OCI-LY3 (cell line): ENCODE measurements at regions not wholly inside any gene's neighbourhood (a gene's known extent, or its start where the extent isn't known, plus 50 kb on each side); places are given as distances from the start of the nearest gene placed in this dataset.

Experiments
- CTCF ChIP-seq: fragments of 200-600, 300-600 bp; sonication (generic); IDR thresholded peaks from 2 replicates; pipeline ENCODE4 v1.5.1; 2014; ENCODE audit warnings: antibody characterized with exemption, low read length, low read depth
- EZH2phosphoT487 ChIP-seq: fragments of 200-600 bp; shearing (Covaris generic); IDR thresholded peaks from 2 replicates; pipeline ENCODE4 v1.6.1; 2018; ENCODE audit warnings: antibody characterized with exemption, mixed run types, low read depth

- TF ChIP-seq CTCF (no peak), EZH2phosphoT487 (no peak)
Observed at GRCh38 chr13:73954808-73955207, 179.4 kb downstream of the KLF12 start.
